Glutamatergic neuron (in vitro differentiated cells): ENCODE measurements at regions not wholly inside any gene's neighbourhood (a gene's known extent, or its start where the extent isn't known, plus 50 kb on each side); places are given as distances from the start of the nearest gene placed in this dataset.

Source experiments
- DNase-seq: peaks from one replicate; pipeline ENCODE4 v3.0.0; 2022
- H3K27ac Mint-ChIP-seq: one replicate; pipeline ENCODE4 v1.8.0; 2020; ENCODE audit warnings: mild to moderate bottlenecking, mixed read lengths, inconsistent platforms; ENCODE audit not compliant: unreplicated experiment
- H3K27me3 Mint-ChIP-seq: one replicate; pipeline ENCODE4 v1.8.0; 2020; ENCODE audit warnings: mild to moderate bottlenecking, moderate library complexity, mixed read lengths, inconsistent platforms; ENCODE audit not compliant: unreplicated experiment
- H3K36me3 Mint-ChIP-seq: one replicate; pipeline ENCODE4 v1.8.0; 2020; ENCODE audit warnings: mild to moderate bottlenecking, mixed read lengths, inconsistent platforms; ENCODE audit not compliant: unreplicated experiment
- H3K4me1 Mint-ChIP-seq: one replicate; pipeline ENCODE4 v1.8.0; 2020; ENCODE audit warnings: mild to moderate bottlenecking, low read depth, mixed read lengths, inconsistent platforms; ENCODE audit not compliant: unreplicated experiment
- H3K4me3 Mint-ChIP-seq: one replicate; pipeline ENCODE4 v1.8.0; 2020; ENCODE audit warnings: mild to moderate bottlenecking, mixed read lengths, inconsistent platforms; ENCODE audit not compliant: unreplicated experiment
- H3K9me3 Mint-ChIP-seq: one replicate; pipeline ENCODE4 v1.8.0; 2020; ENCODE audit warnings: mild to moderate bottlenecking, moderate library complexity, mixed read lengths, inconsistent platforms; ENCODE audit not compliant: unreplicated experiment
- TF ChIP-seq, protein P1 (sequence below): fragments of 200-600 bp; sonication (generic); IDR thresholded peaks from one replicate; pipeline ENCODE4 v1.5.0; 2021; ENCODE audit not compliant: partially characterized antibody, unreplicated experiment

DNA sequence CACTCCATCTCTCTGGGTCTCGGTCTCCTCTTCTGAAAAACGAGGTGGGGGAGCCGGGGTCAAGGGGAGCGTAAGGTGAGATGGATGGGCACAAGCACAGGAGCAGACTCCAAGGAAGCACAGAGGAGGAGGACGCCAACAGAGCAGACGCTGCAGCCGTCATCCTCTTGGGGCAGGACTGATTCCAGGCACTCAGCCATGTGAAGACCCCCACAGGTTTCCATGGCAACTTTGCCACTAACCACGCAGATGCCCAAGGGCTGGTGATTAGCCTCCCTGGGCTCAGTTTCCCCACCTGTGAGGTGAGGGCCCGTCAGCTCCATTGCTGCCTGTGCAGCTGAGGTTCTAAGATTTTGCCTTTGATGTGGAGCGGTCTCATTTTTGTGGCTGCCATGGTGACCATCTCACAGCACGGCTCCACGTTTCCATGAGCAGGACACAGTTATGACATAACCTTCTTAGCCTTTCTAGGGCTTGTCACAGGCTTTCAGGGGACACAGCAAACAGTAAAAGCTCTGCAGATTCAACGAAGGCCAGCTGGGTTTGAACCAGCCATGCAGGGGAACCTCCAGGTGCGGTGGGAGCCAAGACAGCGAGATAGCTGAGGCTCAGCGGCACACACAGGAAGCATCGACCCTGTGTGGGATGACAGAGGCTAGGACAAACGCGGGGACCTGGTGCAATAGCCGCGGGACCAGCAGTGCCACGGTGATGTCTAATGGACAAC is 170.3 kb downstream of the NUP210 start:
- no peak for DNase-seq

DNA sequence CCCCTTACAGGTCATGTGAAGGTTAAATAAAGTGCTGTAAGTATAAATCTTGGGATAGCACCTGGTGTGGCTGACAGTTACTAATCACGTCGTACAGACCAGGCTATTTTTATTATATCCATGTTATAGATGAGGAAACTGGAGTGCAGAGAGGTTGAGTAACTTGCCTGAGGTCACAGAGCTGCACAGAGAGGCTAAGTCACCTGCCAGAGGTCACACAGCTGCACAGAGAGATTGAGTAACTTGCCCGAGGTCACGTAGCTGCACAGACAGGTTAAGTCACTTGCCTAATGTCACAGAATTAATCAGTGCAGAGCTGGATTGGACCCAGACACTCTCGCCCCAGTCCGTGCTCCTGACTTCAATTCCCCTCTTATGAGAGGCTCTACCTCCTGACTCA is 171.5 kb downstream of the NUP210 start:
- TF ChIP-seq, protein P1, sequence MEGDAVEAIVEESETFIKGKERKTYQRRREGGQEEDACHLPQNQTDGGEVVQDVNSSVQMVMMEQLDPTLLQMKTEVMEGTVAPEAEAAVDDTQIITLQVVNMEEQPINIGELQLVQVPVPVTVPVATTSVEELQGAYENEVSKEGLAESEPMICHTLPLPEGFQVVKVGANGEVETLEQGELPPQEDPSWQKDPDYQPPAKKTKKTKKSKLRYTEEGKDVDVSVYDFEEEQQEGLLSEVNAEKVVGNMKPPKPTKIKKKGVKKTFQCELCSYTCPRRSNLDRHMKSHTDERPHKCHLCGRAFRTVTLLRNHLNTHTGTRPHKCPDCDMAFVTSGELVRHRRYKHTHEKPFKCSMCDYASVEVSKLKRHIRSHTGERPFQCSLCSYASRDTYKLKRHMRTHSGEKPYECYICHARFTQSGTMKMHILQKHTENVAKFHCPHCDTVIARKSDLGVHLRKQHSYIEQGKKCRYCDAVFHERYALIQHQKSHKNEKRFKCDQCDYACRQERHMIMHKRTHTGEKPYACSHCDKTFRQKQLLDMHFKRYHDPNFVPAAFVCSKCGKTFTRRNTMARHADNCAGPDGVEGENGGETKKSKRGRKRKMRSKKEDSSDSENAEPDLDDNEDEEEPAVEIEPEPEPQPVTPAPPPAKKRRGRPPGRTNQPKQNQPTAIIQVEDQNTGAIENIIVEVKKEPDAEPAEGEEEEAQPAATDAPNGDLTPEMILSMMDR, result no peak
- peaks cover 4% of the 10 kb centered on the region for H3K27me3 Mint-ChIP-seq
- no peak overlapping the region for H3K4me3 Mint-ChIP-seq
- no peaks in the 10 kb centered on the region for H3K9me3 Mint-ChIP-seq
- no peak overlapping the region for H3K27ac Mint-ChIP-seq
- no peaks in the 10 kb centered on the region for H3K36me3 Mint-ChIP-seq
- peaks cover 5% of the 10 kb centered on the region for H3K4me1 Mint-ChIP-seq
- DNase-seq, result no peak

More for the DNA sequence above, 170.3 kb downstream of the NUP210 start:
- H3K9me3 Mint-ChIP-seq, result no peaks in the 10 kb centered on the region
- peaks cover 6% of the 10 kb centered on the region for H3K27me3 Mint-ChIP-seq
- TF ChIP-seq, protein P1, result no peak
- H3K36me3 Mint-ChIP-seq, result no peaks in the 10 kb centered on the region
- no peak overlapping the region for H3K4me3 Mint-ChIP-seq
- H3K27ac Mint-ChIP-seq, result no peak overlapping the region
- H3K4me1 Mint-ChIP-seq, result peaks cover 1% of the 10 kb centered on the region

DNA sequence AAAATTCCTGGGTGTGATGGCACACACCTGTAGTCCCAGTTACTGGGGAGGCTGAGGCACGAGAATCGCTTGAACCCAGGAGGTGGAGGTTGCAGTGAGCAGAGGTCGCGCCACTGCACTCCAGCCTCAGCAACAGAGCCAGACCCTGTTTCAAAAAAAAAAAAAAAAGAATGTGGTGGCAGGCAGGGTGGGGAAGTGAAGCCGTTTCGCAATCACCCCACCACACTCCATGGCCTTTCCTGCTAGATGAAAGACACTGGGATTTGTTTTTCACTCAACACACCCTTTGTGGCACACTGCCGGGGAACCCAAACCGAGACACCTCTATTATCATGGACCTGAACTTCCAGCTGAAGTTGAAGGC is 172.4 kb upstream of the IQSEC1 start:
- H3K27me3 Mint-ChIP-seq, result peaks cover 4% of the 10 kb centered on the region
- H3K4me1 Mint-ChIP-seq, result peaks cover 18% of the 10 kb centered on the region
- no peaks in the 10 kb centered on the region for H3K36me3 Mint-ChIP-seq

DNA sequence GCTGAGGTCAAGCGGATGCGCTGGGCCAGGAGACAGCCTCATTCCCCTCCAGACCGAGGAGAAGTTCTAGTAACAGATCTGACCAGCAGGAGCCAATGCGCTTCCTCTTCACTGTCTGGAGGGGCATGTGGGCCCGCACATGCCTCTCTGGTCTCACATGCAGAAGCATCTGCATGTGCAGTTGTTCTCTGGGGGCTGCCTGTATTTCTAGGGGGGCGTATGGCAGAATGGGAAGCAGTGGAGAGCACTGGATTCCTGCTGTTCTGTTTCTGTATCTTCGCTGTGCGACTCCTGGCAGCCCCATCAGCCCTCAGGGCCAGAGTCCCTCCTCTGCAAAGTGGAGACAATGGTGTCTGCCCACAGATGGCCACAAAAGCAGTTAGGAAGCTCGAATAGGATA is 170.4 kb upstream of the IQSEC1 start:
- H3K4me1 Mint-ChIP-seq, result peaks cover 18% of the 10 kb centered on the region
- TF ChIP-seq, protein P1, result no peak
- peaks cover 4% of the 10 kb centered on the region for H3K27me3 Mint-ChIP-seq
- no peak for DNase-seq
- H3K27ac Mint-ChIP-seq, result no peak overlapping the region
- no peak overlapping the region for H3K4me3 Mint-ChIP-seq
- H3K9me3 Mint-ChIP-seq, result no peaks in the 10 kb centered on the region
- no peaks in the 10 kb centered on the region for H3K36me3 Mint-ChIP-seq

More for the DNA sequence above, 172.4 kb upstream of the IQSEC1 start:
- no peak overlapping the region for H3K4me3 Mint-ChIP-seq
- H3K27ac Mint-ChIP-seq, result no peak overlapping the region
- TF ChIP-seq, protein P1, result no peak
- DNase-seq, result no peak
- H3K9me3 Mint-ChIP-seq, result no peaks in the 10 kb centered on the region

DNA sequence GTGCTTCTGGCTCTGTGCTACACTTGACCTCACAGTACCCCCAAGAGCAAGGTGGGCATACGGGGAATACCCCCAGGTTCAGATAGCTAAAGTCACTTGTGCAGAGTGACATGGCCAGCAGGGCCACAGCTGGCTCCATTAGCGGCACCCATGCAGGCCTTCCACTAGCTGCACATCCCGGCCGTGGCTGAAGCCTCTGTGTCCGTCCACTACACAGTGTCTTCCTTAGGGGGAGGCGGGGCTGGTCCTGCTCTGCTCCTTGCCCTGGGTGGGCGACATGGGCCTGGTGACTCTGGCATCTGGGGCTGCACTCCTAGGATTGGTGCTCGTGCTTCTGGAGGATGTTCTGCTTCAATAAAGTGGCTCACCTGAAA is 169.1 kb upstream of the IQSEC1 start:
- DNase-seq, result no peak
- Mint-ChIP-seq H3K9me3 (peaks cover 2% of the 10 kb centered on the region), H3K4me1 (peaks cover 18% of the 10 kb centered on the region), H3K27me3 (no peaks in the 10 kb centered on the region), H3K4me3 (no peak overlapping the region), H3K27ac (no peak overlapping the region), H3K36me3 (no peaks in the 10 kb centered on the region)
- TF ChIP-seq, protein P1, result no peak
